GM12891 (cell line): ENCODE measurements at regions not wholly inside any gene's neighbourhood (a gene's known extent, or its start where the extent isn't known, plus 50 kb on each side); places are given as distances from the start of the nearest gene placed in this dataset.

Source experiments
- DNase-seq: peaks from one replicate; pipeline ENCODE4 v3.0.0; 2011; ENCODE audit warnings: low spot score; ENCODE audit not compliant: insufficient read length
- FAIRE-seq: peaks from 2 replicates; lab custom pipeline; 2011; peaks lifted over from hg19 to GRCh38; lab: Jason Lieb, UNC
- PAX5 ChIP-seq: IDR thresholded peaks from 2 replicates; pipeline ENCODE4 v1.6.1; 2011; ENCODE audit warnings: low read length, moderate library complexity, mild to moderate bottlenecking; ENCODE audit not compliant: insufficient read depth, severe bottlenecking
- POLR2A ChIP-seq: IDR thresholded peaks from 2 replicates; pipeline ENCODE4 v1.6.1; 2011; ENCODE audit warnings: low read depth, low read length, control low read depth
- POLR2AphosphoS5 ChIP-seq: IDR thresholded peaks from 2 replicates; pipeline ENCODE4 v1.6.1; 2011; ENCODE audit warnings: low read depth, low read length, control low read depth
- POU2F2 ChIP-seq: IDR thresholded peaks from 2 replicates; pipeline ENCODE4 v1.6.1; 2011; ENCODE audit warnings: low read depth, mild to moderate bottlenecking, control low read depth, low read length, moderate library complexity
- SPI1 ChIP-seq: IDR thresholded peaks from 2 replicates; pipeline ENCODE4 v1.6.1; 2011; ENCODE audit warnings: low read depth, low read length, control low read depth
- TAF1 ChIP-seq: IDR thresholded peaks from 2 replicates; pipeline ENCODE4 v1.6.1; 2011; ENCODE audit warnings: low read depth, low read length, control low read depth

DNA sequence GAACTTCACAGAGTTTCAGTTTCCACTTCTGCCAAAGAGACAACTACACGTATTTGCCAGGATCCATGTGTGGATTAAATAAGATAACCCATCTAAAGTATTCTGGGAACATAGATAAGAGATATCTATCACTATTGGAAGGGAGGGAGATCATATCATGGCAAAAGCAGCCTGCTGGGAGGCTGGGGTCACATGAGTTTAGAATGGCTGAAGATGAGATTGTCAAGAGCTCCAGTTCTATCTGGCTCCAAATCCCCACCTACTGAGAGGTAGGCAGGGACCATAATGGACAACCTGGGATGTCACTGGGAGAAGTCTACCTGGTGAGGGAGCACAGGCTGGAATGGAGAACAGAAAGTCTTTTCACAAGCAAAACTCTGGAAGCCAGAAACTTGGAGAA, 192.6 kb upstream of the ST6GAL2 start:
- FAIRE-seq (no peak), DNase-seq (no peak)
- TF ChIP-seq TAF1 = no peak
- no peak for TF ChIP-seq PAX5
- no peak for TF ChIP-seq POLR2A
- TF ChIP-seq POU2F2 = no peak

DNA sequence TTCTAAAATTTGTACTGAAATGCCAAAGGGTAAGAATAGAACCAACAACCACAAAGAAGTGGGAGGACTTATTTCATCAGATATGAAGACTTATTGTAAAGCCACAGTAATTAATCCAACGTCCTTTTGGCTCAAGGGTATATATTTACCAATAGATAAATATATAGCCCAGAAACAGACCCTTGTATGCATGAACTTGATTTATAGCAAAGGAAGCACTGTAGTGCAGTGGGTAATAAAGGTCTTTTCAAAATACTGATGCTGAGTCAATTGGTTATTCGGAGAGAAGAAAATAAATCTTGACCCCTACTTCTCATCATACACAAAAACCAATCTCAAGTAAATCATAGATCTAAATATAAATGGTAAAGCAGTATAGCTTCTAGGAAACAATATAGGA, 200.5 kb upstream of the ST6GAL2 start:
- TF ChIP-seq POLR2AphosphoS5 (no peak), PAX5 (no peak), POLR2A (no peak), POU2F2 (no peak), SPI1 (no peak), TAF1 (no peak)
- FAIRE-seq (no peak), DNase-seq (no peak)

DNA sequence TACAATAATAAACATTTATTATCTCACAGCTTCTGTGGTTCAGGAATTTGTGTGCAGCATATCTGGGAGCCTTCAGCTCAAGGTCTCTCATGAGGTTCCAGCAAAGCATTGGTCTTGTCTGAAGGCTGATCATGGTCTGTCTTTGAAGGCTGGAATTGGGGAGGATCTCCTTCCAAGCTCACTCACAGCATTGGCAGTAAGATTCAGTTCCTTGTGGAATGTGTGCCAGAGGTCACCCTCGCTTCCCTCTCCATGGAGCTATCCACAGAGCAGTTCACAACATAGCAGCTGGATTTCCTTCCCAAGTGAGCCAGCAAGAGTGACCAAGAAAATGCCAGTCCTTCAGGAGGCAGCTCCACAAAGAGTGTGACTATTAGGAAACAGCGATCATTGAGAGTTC, 202.2 kb upstream of the ST6GAL2 start:
- TF ChIP-seq POU2F2 = no peak
- TF ChIP-seq SPI1 = no peak
- TF ChIP-seq TAF1 = no peak
- no peak for TF ChIP-seq POLR2AphosphoS5
- TF ChIP-seq POLR2A = no peak
- TF ChIP-seq PAX5 = no peak
- no peak for DNase-seq
- no peak for FAIRE-seq

DNA sequence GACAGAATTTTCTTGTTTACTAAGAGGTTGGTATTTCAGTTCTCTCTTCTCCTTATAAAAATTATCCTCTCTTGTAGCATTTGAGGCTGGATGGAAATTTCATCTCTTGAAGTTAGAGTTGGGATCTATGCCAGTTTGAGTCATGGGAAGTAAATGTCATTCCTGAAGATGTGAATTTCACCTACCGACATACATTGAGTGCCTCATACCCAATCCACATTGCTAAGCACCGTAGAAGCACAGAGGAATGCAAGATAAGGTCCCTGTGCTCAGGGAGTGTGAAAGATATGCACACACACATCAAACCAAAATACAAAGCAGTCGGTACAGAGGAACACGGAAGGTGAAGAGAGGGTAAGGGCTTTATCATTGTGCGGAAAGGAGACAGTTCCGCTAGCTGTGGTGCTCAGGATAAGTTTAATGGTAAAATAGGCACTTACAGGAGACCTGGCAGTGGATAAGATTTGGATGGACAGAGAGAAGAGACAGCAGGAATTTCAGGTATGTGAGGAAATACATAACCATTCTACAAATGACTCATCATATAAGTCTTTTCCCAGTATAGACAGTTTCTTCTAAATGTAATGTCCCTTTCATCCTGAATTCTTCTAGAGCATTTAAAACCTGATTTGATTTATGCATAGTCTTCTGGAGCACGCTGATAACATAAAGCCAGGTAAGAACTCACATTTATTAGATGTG, 205.3 kb upstream of the ST6GAL2 start:
- FAIRE-seq = no peak
- TF ChIP-seq POLR2A (no peak), POLR2AphosphoS5 (no peak), POU2F2 (no peak)
- no peak for DNase-seq

DNA sequence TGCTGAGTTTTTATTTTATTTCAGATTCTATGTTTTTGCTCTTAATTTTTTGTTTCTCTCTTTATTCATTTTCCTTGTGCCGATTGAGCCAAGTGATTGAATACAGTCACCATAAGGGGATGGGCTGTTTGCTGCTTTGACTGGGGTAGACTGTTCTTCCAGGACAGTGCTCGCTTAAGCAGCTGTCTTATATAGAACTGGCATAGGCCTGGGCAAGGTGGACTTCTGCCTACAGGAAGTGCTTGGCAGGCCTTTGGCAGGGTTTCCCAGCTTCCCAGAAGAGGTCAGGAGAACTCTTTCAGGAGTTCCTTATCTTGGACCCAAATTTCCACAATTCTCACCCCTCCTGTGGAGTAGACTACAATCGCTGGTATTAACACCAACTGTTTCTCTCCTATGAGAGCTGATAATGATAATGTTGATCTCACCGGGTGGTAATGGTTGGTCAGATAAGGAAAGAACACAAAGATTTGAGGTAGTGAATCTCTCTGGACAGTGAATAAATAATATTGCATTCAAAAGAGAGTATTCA, 207.5 kb upstream of the ST6GAL2 start:
- TF ChIP-seq POU2F2 (no peak), TAF1 (no peak), PAX5 (no peak), SPI1 (no peak), POLR2AphosphoS5 (no peak), POLR2A (no peak)
- FAIRE-seq (no peak), DNase-seq (no peak)

DNA sequence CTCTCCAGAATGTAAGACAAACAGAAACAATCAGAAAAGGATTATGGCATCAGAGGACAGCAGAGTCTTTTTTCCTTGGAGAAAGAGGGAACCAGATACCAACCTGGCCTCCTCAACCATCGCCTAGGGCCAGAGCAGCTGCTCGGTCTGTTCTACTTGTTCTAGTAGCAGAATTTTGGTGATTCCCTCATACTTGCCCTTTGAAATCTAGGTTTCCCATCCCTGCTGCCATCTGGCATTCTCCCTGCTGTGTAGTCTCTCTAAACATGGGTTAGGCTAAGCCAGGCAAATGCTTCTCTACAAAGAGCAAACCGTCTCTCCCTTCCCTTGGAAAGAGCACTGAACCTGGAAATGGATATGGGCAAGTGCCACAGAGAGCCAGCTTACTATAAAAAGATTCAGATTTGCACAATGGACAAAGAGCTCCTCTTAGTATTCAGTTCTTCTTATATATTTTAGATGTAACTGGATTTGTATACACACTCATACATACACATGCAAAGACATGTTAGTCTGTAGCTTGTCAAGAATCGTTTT, 208.6 kb upstream of the ST6GAL2 start:
- TF ChIP-seq POU2F2 (no peak), POLR2AphosphoS5 (no peak), PAX5 (no peak), POLR2A (no peak), TAF1 (no peak), SPI1 (no peak)
- no peak for FAIRE-seq
- DNase-seq = no peak

DNA sequence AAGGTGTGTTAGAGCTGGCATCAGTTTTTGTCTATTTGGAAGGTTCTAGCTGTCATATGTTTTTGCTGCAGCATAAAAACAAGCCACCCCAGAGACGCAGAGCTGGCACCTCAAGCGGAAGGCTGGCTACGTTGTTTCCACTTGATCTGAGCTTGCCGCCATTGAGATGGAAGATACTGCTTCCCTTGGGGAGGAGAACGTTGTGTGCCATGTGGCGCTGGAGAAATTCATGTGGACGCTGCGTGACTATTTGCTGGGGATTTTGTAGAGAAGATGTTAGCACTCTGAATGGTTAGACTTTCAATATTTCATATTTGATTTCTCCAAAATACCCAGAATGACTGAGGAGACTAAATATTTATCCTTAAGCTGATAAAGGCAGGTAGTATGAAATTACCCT, 216.2 kb upstream of the ST6GAL2 start:
- FAIRE-seq (no peak), DNase-seq (no peak)

DNA sequence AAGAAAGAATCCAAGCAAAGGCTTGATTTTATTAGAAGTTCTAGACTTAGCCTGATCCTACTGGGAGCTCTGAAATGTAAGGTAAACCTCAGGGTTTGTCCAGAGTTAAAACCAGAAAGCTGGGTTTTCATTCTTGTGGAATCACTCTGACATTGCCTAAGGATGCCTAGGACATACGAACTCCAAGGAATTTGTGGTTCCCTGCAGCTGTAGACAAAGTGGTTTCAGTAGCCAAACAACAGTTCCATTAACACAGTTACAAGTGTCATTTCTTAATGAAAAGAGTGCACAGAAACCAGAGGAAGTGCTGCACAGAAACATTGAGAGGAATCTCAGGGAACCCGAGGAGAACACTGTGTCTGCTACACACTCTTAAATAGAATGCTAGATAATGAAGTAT, 221.4 kb upstream of the ST6GAL2 start:
- TF ChIP-seq TAF1 (no peak), SPI1 (no peak), POLR2AphosphoS5 (no peak), POLR2A (no peak), PAX5 (no peak), POU2F2 (no peak)
- DNase-seq (no peak), FAIRE-seq (no peak)

More for the DNA sequence above, 216.2 kb upstream of the ST6GAL2 start:
- TF ChIP-seq POLR2A (no peak), TAF1 (no peak), PAX5 (no peak), SPI1 (no peak), POU2F2 (no peak), POLR2AphosphoS5 (no peak)

DNA sequence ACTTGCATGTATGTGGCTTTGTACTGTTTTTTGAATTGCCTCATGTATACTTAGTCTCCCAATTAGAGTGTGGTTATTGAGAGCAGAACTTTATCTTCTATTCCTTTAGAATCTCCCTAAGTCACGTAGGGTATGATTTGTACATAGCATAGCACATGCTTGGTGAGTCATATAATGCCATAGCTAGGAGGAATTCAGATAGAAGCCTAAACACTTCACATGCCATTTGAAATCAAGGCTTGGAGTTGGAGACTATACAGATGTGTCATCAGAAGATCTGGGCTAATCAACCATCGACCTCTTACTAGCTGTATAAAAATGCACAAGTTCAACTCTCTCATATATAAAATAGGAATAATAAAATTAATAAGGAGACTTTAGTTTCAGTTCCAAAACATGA, 222.6 kb upstream of the ST6GAL2 start:
- DNase-seq (no peak), FAIRE-seq (no peak)
- no peak for TF ChIP-seq POLR2A
- no peak for TF ChIP-seq POLR2AphosphoS5

DNA sequence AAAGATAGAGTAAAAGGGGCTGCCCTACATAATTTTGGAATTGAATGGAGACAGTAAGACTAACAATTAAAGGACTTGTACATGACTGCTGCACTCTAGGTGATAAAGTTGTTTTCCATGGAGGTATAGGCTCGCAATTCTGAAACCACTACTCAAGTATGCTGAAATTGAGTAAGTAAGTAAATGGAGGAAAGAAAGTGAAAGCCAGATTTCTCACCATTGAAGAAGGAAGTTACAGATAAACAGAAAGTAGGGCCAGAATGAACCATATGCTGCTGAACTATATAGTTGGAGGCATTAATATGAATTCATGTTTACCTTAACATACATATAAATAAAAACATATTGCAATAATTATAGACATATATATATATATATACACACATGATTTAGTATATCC, 225.7 kb upstream of the ST6GAL2 start:
- TF ChIP-seq PAX5 (no peak), SPI1 (no peak), POLR2AphosphoS5 (no peak), POLR2A (no peak), POU2F2 (no peak), TAF1 (no peak)
- FAIRE-seq (no peak), DNase-seq (no peak)
